Gastroesophageal sphincter (tissue), 3 donors: ENCODE measurements at regions not wholly inside any gene's neighbourhood (a gene's known extent, or its start where the extent isn't known, plus 50 kb on each side); places are given as distances from the start of the nearest gene placed in this dataset.

Source experiments
- EP300 ChIP-seq: sonication (generic); formaldehyde crosslinking; IDR thresholded peaks from one replicate; pipeline ENCODE4 v1.6.1; 2017; ENCODE audit warnings: antibody characterized with exemption, mild to moderate bottlenecking
- POLR2A ChIP-seq, 2 donors: fragments of 450-650 bp; IDR thresholded peaks; one replicate each; pipeline ENCODE4 v1.6.1; 2017; ENCODE audit warnings: antibody characterized with exemption in 2 of 2, mild to moderate bottlenecking in 2 of 2, moderate library complexity in 1 of 2
- TF ChIP-seq, protein P1 (sequence below), 4 experiments: fragments of 200-600 bp in 2 of 4; fragments of 450-650 bp in 2 of 4; sonication (generic) in 1 of 4; IDR thresholded peaks; one replicate each; pipeline ENCODE4 v1.5.1; 2017 to 2019; ENCODE audit warnings: antibody characterized with exemption in 4 of 4, mild to moderate bottlenecking in 2 of 4, moderate library complexity in 2 of 4

DNA sequence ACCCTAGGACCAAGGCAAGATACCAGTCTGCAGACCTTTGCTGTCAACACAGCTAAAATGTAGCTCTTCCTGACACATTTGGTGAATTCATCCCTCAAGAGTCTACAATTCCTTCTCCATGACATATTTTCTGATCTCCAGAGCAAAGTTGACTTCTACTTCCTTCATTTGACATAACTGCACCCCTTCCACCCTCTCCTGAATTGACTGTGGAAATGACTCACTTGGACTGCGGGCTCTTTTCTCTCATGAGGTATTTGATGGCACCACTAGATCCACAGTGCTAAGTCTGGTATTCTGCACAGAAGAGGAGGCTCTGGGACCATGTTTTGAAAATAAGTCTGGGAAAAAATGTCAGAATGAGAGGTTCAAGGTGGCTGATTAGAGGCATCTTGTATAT lies 338.4 kb upstream of the TRPC7 start:
- no peak for TF ChIP-seq POLR2A (IDR thresholded peaks at IDR 0.05)
- TF ChIP-seq, protein P1, sequence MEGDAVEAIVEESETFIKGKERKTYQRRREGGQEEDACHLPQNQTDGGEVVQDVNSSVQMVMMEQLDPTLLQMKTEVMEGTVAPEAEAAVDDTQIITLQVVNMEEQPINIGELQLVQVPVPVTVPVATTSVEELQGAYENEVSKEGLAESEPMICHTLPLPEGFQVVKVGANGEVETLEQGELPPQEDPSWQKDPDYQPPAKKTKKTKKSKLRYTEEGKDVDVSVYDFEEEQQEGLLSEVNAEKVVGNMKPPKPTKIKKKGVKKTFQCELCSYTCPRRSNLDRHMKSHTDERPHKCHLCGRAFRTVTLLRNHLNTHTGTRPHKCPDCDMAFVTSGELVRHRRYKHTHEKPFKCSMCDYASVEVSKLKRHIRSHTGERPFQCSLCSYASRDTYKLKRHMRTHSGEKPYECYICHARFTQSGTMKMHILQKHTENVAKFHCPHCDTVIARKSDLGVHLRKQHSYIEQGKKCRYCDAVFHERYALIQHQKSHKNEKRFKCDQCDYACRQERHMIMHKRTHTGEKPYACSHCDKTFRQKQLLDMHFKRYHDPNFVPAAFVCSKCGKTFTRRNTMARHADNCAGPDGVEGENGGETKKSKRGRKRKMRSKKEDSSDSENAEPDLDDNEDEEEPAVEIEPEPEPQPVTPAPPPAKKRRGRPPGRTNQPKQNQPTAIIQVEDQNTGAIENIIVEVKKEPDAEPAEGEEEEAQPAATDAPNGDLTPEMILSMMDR (IDR thresholded peaks at IDR 0.05), result no peak
- no peak for TF ChIP-seq EP300
